CD4-positive, alpha-beta T cell (primary cell): ENCODE measurements at regions not wholly inside any gene's neighbourhood (a gene's known extent, or its start where the extent isn't known, plus 50 kb on each side); places are given as distances from the start of the nearest gene placed in this dataset.

Experiments used
- ATAC-seq: fragments of 200-7000 bp; cut with Tn5 transposase; one replicate; pipeline ENCODE4 v1.10.0; 2022; ENCODE audit warnings: mild to moderate bottlenecking; ENCODE audit not compliant: poor library complexity
- CTCF ChIA-PET: fragments of 350-600 bp; sonication (Branson Sonifier 250); formaldehyde crosslinking; loops from one replicate; lab custom pipeline; 2021; ENCODE audit warnings: antibody characterized with exemption, inconsistent platforms; lab: Charles Lee
- POLR2A ChIA-PET: fragments of 350-600 bp; sonication (Branson Sonifier 250); formaldehyde crosslinking; loops from one replicate; lab custom pipeline; 2021; ENCODE audit warnings: antibody characterized with exemption, inconsistent platforms; lab: Charles Lee
- DNase-seq, 14 experiments: peaks; one replicate each; pipeline ENCODE4 v3.0.0-alpha.2; 2013 to 2020; ENCODE audit warnings: mixed read lengths in 2 of 14
- H3K27ac ChIP-seq, 2 donors: one replicate each; pipeline versions ENCODE4 v1.5.1 to v1.7.0; 2013; ENCODE audit warnings: low read length in 2 of 2, low read depth in 1 of 2, mild to moderate bottlenecking in 1 of 2
- H3K27me3 ChIP-seq, 2 experiments: 1 replicate in 1 of 2; 2 replicates in 1 of 2; pipeline versions ENCODE4 v1.6.1 to v1.7.0; 2013; ENCODE audit warnings: low read length in 2 of 2, control low read depth in 1 of 2, mild to moderate bottlenecking in 1 of 2, moderate library complexity in 1 of 2; ENCODE audit not compliant: insufficient read depth in 2 of 2, control insufficient read depth in 1 of 2
- H3K36me3 ChIP-seq: one replicate; pipeline ENCODE4 v1.6.1; 2013; ENCODE audit warnings: low read length, control low read depth; ENCODE audit not compliant: insufficient read depth
- H3K4me1 ChIP-seq: one replicate; pipeline ENCODE4 v1.6.1; 2013; ENCODE audit warnings: low read length, control low read depth; ENCODE audit not compliant: insufficient read depth
- H3K4me3 ChIP-seq: one replicate; pipeline ENCODE4 v1.5.1; 2013; ENCODE audit warnings: mild to moderate bottlenecking, low read length, moderate library complexity
- H3K9me3 ChIP-seq, 2 experiments: 1 replicate in 1 of 2; 2 replicates in 1 of 2; pipeline versions ENCODE4 v1.6.1 to v1.7.0; 2013; ENCODE audit warnings: low read length in 2 of 2, mild to moderate bottlenecking in 2 of 2, control low read depth in 1 of 2, moderate library complexity in 1 of 2; ENCODE audit not compliant: control insufficient read depth in 1 of 2, insufficient read depth in 1 of 2
- H3K27ac Mint-ChIP-seq: one replicate; pipeline ENCODE4 v1.8.0; 2020; ENCODE audit warnings: mixed read lengths
- H3K27me3 Mint-ChIP-seq: one replicate; pipeline ENCODE4 v1.8.0; 2021; ENCODE audit warnings: mixed read lengths
- H3K36me3 Mint-ChIP-seq: one replicate; pipeline ENCODE4 v1.8.0; 2021; ENCODE audit warnings: low read depth, mixed read lengths
- H3K4me1 Mint-ChIP-seq: one replicate; pipeline ENCODE4 v1.8.0; 2021; ENCODE audit warnings: low read depth, mixed read lengths
- H3K4me3 Mint-ChIP-seq: one replicate; pipeline ENCODE4 v1.8.0; 2020; ENCODE audit warnings: mild to moderate bottlenecking, mixed read lengths
- H3K9me3 Mint-ChIP-seq: one replicate; pipeline ENCODE4 v1.8.0; 2020; ENCODE audit warnings: mixed read lengths
- CTCF ChIP-seq: fragments of 200-600 bp; IDR thresholded peaks from one replicate; pipeline ENCODE4 v1.8.0; 2022; ENCODE audit warnings: antibody characterized with exemption, mild to moderate bottlenecking
- intact Hi-C, 2 experiments: fragments of 100-400 bp; cut with DNase I in 1 of 2; cut with micrococcal nuclease in 1 of 2; formaldehyde crosslinking; loops; one replicate each; pipeline versions ENCODE4 v1.15.1 to v1.9.0; 2023 to 2025; cut with DNase I, micrococcal nuclease

- Histone ChIP-seq H3K36me3 (no peaks in the 10 kb centered on the region), H3K4me1 (no peaks in the 10 kb centered on the region), H3K27ac (no peak overlapping the region), H3K27me3 (peaks cover 0 to 3% of the 10 kb centered on the region in 2 experiments), H3K9me3 (peaks cover 0 to 48% of the 10 kb centered on the region in 2 experiments), H3K4me3 (no peak overlapping the region)
- no peak overlapping the region for H3K4me3 Mint-ChIP-seq
- H3K9me3 Mint-ChIP-seq = peaks cover 3% of the 10 kb centered on the region
- no peaks in the 10 kb centered on the region for H3K27me3 Mint-ChIP-seq
- intact Hi-C loops = no loop called here
- ATAC-seq (no peak), DNase-seq (no peak)
- TF ChIP-seq CTCF = no peak
- no peaks in the 10 kb centered on the region for H3K4me1 Mint-ChIP-seq
- CTCF ChIA-PET = no interaction called here
- no peak overlapping the region for H3K27ac Mint-ChIP-seq
- no peaks in the 10 kb centered on the region for H3K36me3 Mint-ChIP-seq
- POLR2A ChIA-PET = no interaction called here
Measured at GRCh38 chr4:8730159-8730558, 137.6 kb downstream of the CPZ start.

GRCh38 chr4:8729408-8730149 is 137.0 kb downstream of the CPZ start:
- Mint-ChIP-seq H3K27ac (no peak overlapping the region), H3K9me3 (peaks cover 3% of the 10 kb centered on the region), H3K4me3 (no peak overlapping the region), H3K36me3 (no peaks in the 10 kb centered on the region), H3K27me3 (peaks cover 3% of the 10 kb centered on the region), H3K4me1 (no peaks in the 10 kb centered on the region)
- no peak overlapping the region for H3K27ac ChIP-seq
- H3K4me1 ChIP-seq = no peaks in the 10 kb centered on the region
- H3K36me3 ChIP-seq = no peaks in the 10 kb centered on the region
- ChIA-PET CTCF (no interaction called here), POLR2A (no interaction called here)
- peaks cover 0 to 3% of the 10 kb centered on the region in 2 experiments for H3K27me3 ChIP-seq
- TF ChIP-seq CTCF = no peak
- no peak overlapping the region for H3K4me3 ChIP-seq
- intact Hi-C loops = no loop called here
- no peak for ATAC-seq
- H3K9me3 ChIP-seq = peaks cover 0 to 50% of the 10 kb centered on the region in 2 experiments
- peak in 2 of 14 experiments; percentile 6 to 29 for DNase-seq

- Mint-ChIP-seq H3K36me3 (no peaks in the 10 kb centered on the region), H3K4me1 (no peaks in the 10 kb centered on the region), H3K27me3 (peaks cover 3% of the 10 kb centered on the region), H3K27ac (no peak overlapping the region), H3K9me3 (no peaks in the 10 kb centered on the region), H3K4me3 (no peak overlapping the region)
- no peak for TF ChIP-seq CTCF
- ATAC-seq (no peak), DNase-seq (peak in 1 of 14 experiments; percentile 4)
- ChIA-PET POLR2A (no interaction called here), CTCF (no interaction called here)
- intact Hi-C loops = no loop called here
- H3K27me3 ChIP-seq = peaks cover 0 to 3% of the 10 kb centered on the region in 2 experiments
- H3K9me3 ChIP-seq = peaks cover 0 to 46% of the 10 kb centered on the region in 2 experiments
- no peak overlapping the region for H3K4me3 ChIP-seq
- H3K27ac ChIP-seq = no peak overlapping the region
- H3K36me3 ChIP-seq = no peaks in the 10 kb centered on the region
- H3K4me1 ChIP-seq = no peaks in the 10 kb centered on the region
Measured at GRCh38 chr4:8728536-8729407, 136.2 kb downstream of the CPZ start.
